ENCODE measurements at regions not wholly inside any gene's neighbourhood (a gene's known extent, or its start where the extent isn't known, plus 50 kb on each side); places are given as distances from the start of the nearest gene placed in this dataset.

GRCh38 chr7:110564246-110564645 is 526.7 kb upstream of the LRRN3 start:
- H3K4me1 ChIP-seq: no peaks in the 10 kb centered on the region
- intact Hi-C loops (cut with DNase I): no loop called here
- no peak overlapping the region for H3K4me3 ChIP-seq
- TF ChIP-seq CTCF (IDR thresholded peaks at IDR 0.05): no peak
- H3K9me3 ChIP-seq: no peaks in the 10 kb centered on the region
- H3K36me3 ChIP-seq: no peaks in the 10 kb centered on the region
- H3K27me3 ChIP-seq: no peaks in the 10 kb centered on the region
- H3K27ac ChIP-seq: no peak overlapping the region
- DNase-seq (ENCODE audit: low spot score in 2 of 2): no peak

DNA sequence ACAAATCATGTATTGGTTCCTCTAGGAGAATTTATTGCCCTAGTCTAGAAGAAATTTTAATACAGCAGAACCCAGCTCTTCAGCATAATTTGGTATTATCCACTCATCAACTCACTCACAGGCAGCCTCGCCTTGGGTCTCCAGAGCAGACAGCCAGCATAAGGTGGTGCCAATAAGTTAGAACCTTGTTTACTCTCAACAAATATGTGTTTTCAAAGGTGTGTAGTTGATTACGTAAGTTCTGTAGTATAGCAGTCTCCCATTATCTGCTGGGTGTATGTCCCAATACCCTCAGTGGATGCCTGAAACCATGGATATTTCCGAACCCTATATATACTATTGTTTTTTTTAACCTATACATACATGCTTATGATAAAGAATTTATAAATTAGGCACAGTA is 522.5 kb upstream of the LRRN3 start:
- intact Hi-C loops (cut with DNase I): no loop called here
- Histone ChIP-seq H3K4me3 (no peak overlapping the region), H3K36me3 (no peaks in the 10 kb centered on the region), H3K27me3 (no peaks in the 10 kb centered on the region), H3K9me3 (no peaks in the 10 kb centered on the region), H3K27ac (no peak overlapping the region), H3K4me1 (no peaks in the 10 kb centered on the region)
- no peak for DNase-seq (ENCODE audit: low spot score in 2 of 2)
- no peak for TF ChIP-seq CTCF (IDR thresholded peaks at IDR 0.05)

GRCh38 chr7:110568932-110569331 is 522.0 kb upstream of the LRRN3 start:
- intact Hi-C loops (cut with DNase I): no loop called here
- H3K4me3 ChIP-seq: no peak overlapping the region
- no peaks in the 10 kb centered on the region for H3K9me3 ChIP-seq
- no peaks in the 10 kb centered on the region for H3K36me3 ChIP-seq
- TF ChIP-seq CTCF (IDR thresholded peaks at IDR 0.05): no peak
- H3K27ac ChIP-seq: no peak overlapping the region
- H3K4me1 ChIP-seq: no peaks in the 10 kb centered on the region
- no peak for DNase-seq (ENCODE audit: low spot score in 2 of 2)
- H3K27me3 ChIP-seq: no peaks in the 10 kb centered on the region

DNA sequence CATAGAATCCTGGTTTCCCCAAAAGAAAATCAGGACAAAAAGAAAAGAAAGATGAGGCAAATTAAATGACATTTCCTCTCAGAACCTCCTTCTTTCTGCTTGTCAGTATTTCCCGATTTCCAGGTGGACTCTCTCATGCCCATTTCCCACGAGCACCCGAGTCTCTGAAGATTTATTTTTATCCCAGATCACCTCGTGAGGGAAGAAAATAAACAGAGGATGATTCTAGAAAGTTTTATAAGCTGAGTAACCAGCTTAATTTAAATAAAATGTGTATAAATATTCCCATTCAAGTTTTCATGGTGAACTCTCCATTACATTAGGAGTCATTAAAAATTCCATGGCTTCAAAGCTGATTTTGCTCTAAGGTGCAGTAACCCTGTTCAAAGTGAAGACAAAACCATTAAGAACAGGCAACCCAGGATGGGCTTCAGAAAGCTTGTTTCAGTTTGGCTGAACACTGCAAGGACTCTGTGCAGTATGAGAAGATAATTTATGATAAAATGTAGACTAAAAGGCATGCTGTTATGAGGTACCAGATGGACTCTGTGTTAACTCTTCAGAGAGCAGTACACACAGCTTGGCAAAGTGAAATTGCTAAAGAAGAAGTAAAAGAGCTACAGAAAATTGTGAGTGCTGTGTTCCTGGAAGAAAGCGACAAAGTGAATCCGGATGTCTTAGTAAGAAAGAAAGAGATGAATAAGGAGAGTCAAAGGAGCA is 521.3 kb upstream of the LRRN3 start:
- no peak for TF ChIP-seq CTCF (IDR thresholded peaks at IDR 0.05)
- no peaks in the 10 kb centered on the region for H3K9me3 ChIP-seq
- intact Hi-C loops (cut with DNase I): no loop called here

DNA sequence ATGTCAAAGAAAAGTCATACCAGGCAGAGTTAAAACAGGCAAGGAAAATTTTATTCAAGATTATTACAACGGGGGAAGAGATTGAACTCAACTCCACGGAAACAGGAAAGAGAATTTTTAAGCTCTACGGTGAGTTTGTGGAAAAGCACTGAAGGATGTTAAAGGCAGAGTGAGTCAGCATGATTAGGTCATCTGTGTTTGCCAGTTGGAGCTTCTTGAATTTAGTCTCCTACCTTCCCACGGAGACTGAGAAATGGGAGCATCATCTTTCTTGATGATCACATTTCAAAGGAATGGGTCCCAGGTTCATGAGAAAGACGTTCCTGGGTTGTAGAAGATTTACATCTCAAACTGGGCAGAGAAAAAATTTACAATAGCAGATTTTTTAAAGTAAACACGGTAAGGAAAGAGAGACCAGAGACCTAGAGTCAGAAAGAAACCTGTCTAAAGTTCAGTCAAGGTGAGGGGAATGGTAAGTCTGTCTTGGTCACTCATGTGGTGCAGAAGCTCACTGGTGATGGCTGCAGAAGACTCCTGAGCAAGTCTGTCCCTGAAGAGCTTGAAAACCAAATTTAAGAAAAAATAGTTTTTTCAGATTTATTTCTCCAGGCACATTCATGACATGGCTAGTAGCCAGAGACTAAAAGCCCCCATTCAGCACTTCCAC is 516.9 kb upstream of the LRRN3 start:
- H3K36me3 ChIP-seq: no peaks in the 10 kb centered on the region
- H3K9me3 ChIP-seq: no peaks in the 10 kb centered on the region

More for the DNA sequence above, 521.3 kb upstream of the LRRN3 start:
- no peaks in the 10 kb centered on the region for H3K27me3 ChIP-seq
- H3K36me3 ChIP-seq: no peaks in the 10 kb centered on the region
- no peak overlapping the region for H3K27ac ChIP-seq
- no peak for DNase-seq (ENCODE audit: low spot score in 2 of 2)
- H3K4me1 ChIP-seq: no peaks in the 10 kb centered on the region
- H3K4me3 ChIP-seq: no peak overlapping the region

More for the DNA sequence above, 516.9 kb upstream of the LRRN3 start:
- H3K4me3 ChIP-seq: no peak overlapping the region
- DNase-seq (ENCODE audit: low spot score in 2 of 2): no peak
- H3K4me1 ChIP-seq: no peaks in the 10 kb centered on the region
- H3K27ac ChIP-seq: no peak overlapping the region
- intact Hi-C loops (cut with DNase I): no loop called here
- H3K27me3 ChIP-seq: no peaks in the 10 kb centered on the region
- TF ChIP-seq CTCF (IDR thresholded peaks at IDR 0.05): no peak

All from ascending aorta (tissue), 2 donors.